HepG2 (cell line): ENCODE measurements at regions not wholly inside any gene's neighbourhood (a gene's known extent, or its start where the extent isn't known, plus 50 kb on each side); places are given as distances from the start of the nearest gene placed in this dataset.

Source experiments
- ATAC-seq: fragments of 200-7000 bp; cut with Tn5 transposase; 3 replicates; pipeline ENCODE4 v1.9.1; 2020; ENCODE audit warnings: mild to moderate bottlenecking, moderate library complexity
- BruUV-seq: library from RNA; stranded (reverse); fragments of 400-500 nt; replicated peaks from 2 replicates; lab custom pipeline; 2021; lab: Mats Ljungman, UMichigan
- CTCF ChIA-PET: fragments of 300-600 bp; formaldehyde crosslinking; extraction: SDS; loops from one replicate; lab custom pipeline; 2021; ENCODE audit warnings: low total read pairs, inconsistent platforms, low intra/inter-chr PET ratio; lab: Yijun Ruan, JAX
- POLR2A ChIA-PET: fragments of 350-600 bp; sonication (Branson Sonifier 250); formaldehyde crosslinking; loops from one replicate; lab custom pipeline; 2020; ENCODE audit warnings: antibody characterized with exemption, inconsistent platforms; lab: Yijun Ruan, JAX
- DNase-seq: peaks from one replicate; pipeline ENCODE4 v3.0.0-alpha.2; 2015; ENCODE audit warnings: low spot score
- FAIRE-seq: peaks from 3 replicates; lab custom pipeline; 2011; peaks lifted over from hg19 to GRCh38; lab: Jason Lieb, UNC
- H2AFZ ChIP-seq: one replicate; pipeline ENCODE4 v1.6.1; 2011; ENCODE audit warnings: low read length, inconsistent platforms
- H3K27ac ChIP-seq: fragments of 300-600 bp; 3 replicates; pipeline ENCODE4 v1.8.0; 2011; ENCODE audit warnings: mixed run types, mild to moderate bottlenecking, mixed read lengths, low read length, inconsistent platforms; ENCODE audit not compliant: insufficient read depth; ENCODE audit errors: extremely low read length
- H3K27me3 ChIP-seq, 2 experiments: fragments of 200-600 bp in 1 of 2; 2 replicates in 1 of 2; 3 replicates in 1 of 2; pipeline versions ENCODE4 v1.6.0 to v1.8.0; 2011; ENCODE audit warnings: low read length in 2 of 2, mild to moderate bottlenecking in 2 of 2, moderate library complexity in 2 of 2, inconsistent platforms in 1 of 2; ENCODE audit not compliant: insufficient read depth in 2 of 2, control insufficient read depth in 1 of 2
- H3K36me3 ChIP-seq, 2 experiments: fragments of 200-600 bp in 1 of 2; replicated peaks in 1 of 2; 2 replicates in 1 of 2; 3 replicates in 1 of 2; pipeline versions ENCODE4 v1.5.1 to v1.8.0; 2011; ENCODE audit warnings: low read length in 2 of 2, inconsistent platforms in 1 of 2; ENCODE audit not compliant: insufficient read depth in 2 of 2, control insufficient read depth in 1 of 2
- H3K4me1 ChIP-seq: 2 replicates; pipeline ENCODE4 v1.5.1; 2012; ENCODE audit warnings: low read length, inconsistent platforms; ENCODE audit not compliant: insufficient read depth
- H3K4me2 ChIP-seq: 2 replicates; pipeline ENCODE4 v1.6.0; 2011; ENCODE audit warnings: low read depth, low read length, inconsistent platforms
- H3K4me3 ChIP-seq, 3 experiments: fragments of 200-600 bp in 1 of 3; sonication (generic), shearing (Covaris generic) in 1 of 3; replicated peaks in 1 of 3; 2 replicates each; pipeline ENCODE4 v1.5.1; 2011 to 2016; ENCODE audit warnings: low read length in 3 of 3, inconsistent platforms in 2 of 3, low read depth in 2 of 3, mild to moderate bottlenecking in 2 of 3, control low read depth in 1 of 3, mixed read lengths in 1 of 3; ENCODE audit not compliant: insufficient read depth in 1 of 3
- H3K79me2 ChIP-seq: one replicate; pipeline ENCODE4 v1.6.1; 2011; ENCODE audit warnings: low read length, inconsistent platforms; ENCODE audit not compliant: insufficient read depth
- H3K9ac ChIP-seq: 2 replicates; pipeline ENCODE4 v1.6.0; 2011; ENCODE audit warnings: mild to moderate bottlenecking, low read depth, low read length, inconsistent platforms; ENCODE audit not compliant: insufficient read depth
- H3K9me3 ChIP-seq: 2 replicates; pipeline ENCODE4 v1.5.1; 2012; ENCODE audit warnings: mild to moderate bottlenecking, low read length
- H4K20me1 ChIP-seq: 2 replicates; pipeline ENCODE4 v1.6.0; 2011; ENCODE audit warnings: inconsistent platforms, mild to moderate bottlenecking, low read length, moderate library complexity; ENCODE audit not compliant: insufficient read depth
- EZH2 ChIP-seq: conservative IDR thresholded peaks from 2 replicates; pipeline ENCODE4 v1.6.1; 2012; ENCODE audit warnings: mild to moderate bottlenecking, low read depth, low read length, moderate library complexity
- GABPA ChIP-seq, 2 experiments: IDR thresholded peaks; 2 replicates each; pipeline ENCODE4 v1.6.1; 2011 to 2016; ENCODE audit warnings: low read depth in 2 of 2, low read length in 1 of 2, missing biosample characterization in 1 of 2, missing genetic modification characterization in 1 of 2
- HNRNPUL1 ChIP-seq: fragments of 200-400 bp; formaldehyde crosslinking; IDR thresholded peaks from 2 replicates; pipeline ENCODE4 v1.6.1; 2017; ENCODE audit warnings: low read depth, mild to moderate bottlenecking, low read length, moderate library complexity
- KLF11 ChIP-seq: IDR thresholded peaks from 2 replicates; pipeline ENCODE4 v1.6.1; 2016; ENCODE audit warnings: missing compliant biosample characterization
- MAFK ChIP-seq, 2 experiments: IDR thresholded peaks in 1 of 2; conservative IDR thresholded peaks in 1 of 2; 2 replicates each; pipeline ENCODE4 v1.6.1; 2011; ENCODE audit warnings: improper control_type of control experiment in 2 of 2, low read length in 2 of 2
- PCBP1 ChIP-seq: fragments of 200-400 bp; formaldehyde crosslinking; IDR thresholded peaks from 2 replicates; pipeline ENCODE4 v1.6.1; 2017; ENCODE audit warnings: mild to moderate bottlenecking, low read depth, low read length, borderline replicate concordance
- SMAD1 ChIP-seq: sonication (generic); formaldehyde crosslinking; IDR thresholded peaks from 2 replicates; pipeline ENCODE4 v1.4.0; 2020; ENCODE audit warnings: missing genetic modification reagents, low read depth, mild to moderate bottlenecking, borderline replicate concordance
- TOPORS ChIP-seq: sonication (generic); formaldehyde crosslinking; IDR thresholded peaks from 2 replicates; pipeline ENCODE4 v1.8.0; 2023; ENCODE audit warnings: mild to moderate bottlenecking, missing genetic modification reagents
- ZBTB34 ChIP-seq: sonication (generic); formaldehyde crosslinking; IDR thresholded peaks from 2 replicates; pipeline ENCODE4 v1.8.0; 2022; ENCODE audit warnings: mild to moderate bottlenecking, missing genetic modification reagents
- ZNF143 ChIP-seq: sonication (generic); formaldehyde crosslinking; IDR thresholded peaks from 2 replicates; pipeline ENCODE4 v1.4.0; 2020; ENCODE audit warnings: missing genetic modification reagents
- ZNF253 ChIP-seq: sonication (generic); formaldehyde crosslinking; IDR thresholded peaks from 2 replicates; pipeline ENCODE4 v1.8.0; 2022; ENCODE audit warnings: mild to moderate bottlenecking, missing genetic modification reagents, borderline replicate concordance
- ZNF598 ChIP-seq: sonication (generic); formaldehyde crosslinking; IDR thresholded peaks from 2 replicates; pipeline ENCODE4 v1.5.1; 2020; ENCODE audit warnings: mild to moderate bottlenecking, missing genetic modification reagents, borderline replicate concordance
- ZNF772 ChIP-seq: sonication (generic); formaldehyde crosslinking; IDR thresholded peaks from 2 replicates; pipeline ENCODE4 v1.5.0; 2020; ENCODE audit warnings: mild to moderate bottlenecking, missing genetic modification reagents
- WGBS: methylation state at CpG from one replicate; pipeline ENCODE4 v1.1.6; 2017; ENCODE audit warnings: low lambda C conversion rate; 5-methylcytosine and 5-hydroxymethylcytosine counted together
- in situ Hi-C: cut with HindIII; loops from 2 replicates; pipeline ENCODE4 v1.10.0; 2017; ENCODE audit warnings: low pct_unique_long_range_greater_than_20kb; ENCODE audit not compliant: extremely low pct_ligation_motif_present
- intact Hi-C: fragments of 100-400 bp; cut with micrococcal nuclease; formaldehyde crosslinking; loops from one replicate; pipeline ENCODE4 v1.10.0; 2022; ENCODE audit not compliant: unreplicated experiment

DNA sequence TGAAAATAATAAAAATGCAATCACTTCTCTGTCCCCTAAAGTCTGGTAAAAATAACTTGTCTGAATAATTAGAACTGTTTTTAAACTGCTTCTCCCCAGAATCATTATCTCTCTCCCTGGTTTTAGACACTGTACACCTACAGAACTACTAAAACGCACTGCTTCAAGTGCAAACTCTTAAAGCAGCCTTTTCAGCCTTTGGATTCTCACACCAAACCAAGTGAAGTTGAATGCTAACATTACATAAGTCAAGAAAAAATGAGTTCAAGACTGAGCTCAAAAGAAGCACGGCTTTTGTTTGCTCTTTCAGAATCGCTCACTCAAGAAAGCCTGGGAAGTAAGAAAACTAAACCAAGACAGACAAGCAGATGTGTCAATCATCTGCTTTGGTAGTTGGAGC lies 188.8 kb downstream of the LSM5 start (continued):
- no peak for TF ChIP-seq ZBTB34
- no peak for TF ChIP-seq HNRNPUL1
- no peak for TF ChIP-seq KLF11
- TF ChIP-seq TOPORS (CRISPR knock-in tag) = no peak
- TF ChIP-seq, all 625 proteins: peak for 0

DNA sequence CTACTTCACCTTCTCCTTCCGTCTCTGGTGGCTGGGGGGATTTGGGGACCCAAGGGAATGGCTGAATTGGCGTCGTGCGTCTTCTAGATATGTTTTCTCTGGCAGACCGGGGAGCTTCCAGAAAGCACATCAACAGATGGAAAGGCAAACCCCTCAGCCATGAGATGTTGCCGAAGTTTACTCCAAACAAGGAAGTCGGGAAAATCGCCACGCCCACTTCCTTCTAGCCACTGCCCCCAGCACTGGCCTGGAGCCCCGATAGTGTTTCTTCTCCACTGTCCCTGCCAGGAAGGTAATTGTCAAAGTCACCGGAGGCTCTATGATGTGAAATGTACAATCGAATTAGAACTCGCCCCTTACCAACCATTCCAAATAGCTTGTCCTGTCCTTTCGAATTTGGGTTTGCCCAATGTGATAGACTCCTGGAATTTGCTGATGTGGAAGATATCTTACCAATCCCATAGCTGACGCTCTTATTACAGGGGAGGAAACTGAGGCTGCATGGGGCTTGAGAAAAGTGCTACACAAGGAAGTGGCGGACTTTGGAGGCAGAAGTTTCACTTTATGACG lies 191.0 kb downstream of the LSM5 start:
- BruUV-seq = no TSS peak
- Histone ChIP-seq H3K4me1 (no peaks in the 10 kb centered on the region), H2AFZ (no peak overlapping the region), H3K27ac (no peak overlapping the region), H3K4me3 (no peak overlapping the region; a peak in 1 of 6 replicates), H4K20me1 (no peaks in the 10 kb centered on the region), H3K4me2 (0 out of 2 replicates have a peak overlapping the region, but pooled peaks have one; percentile 3), H3K36me3 (no peaks in the 10 kb centered on the region), H3K9ac (no peak overlapping the region), H3K79me2 (no peaks in the 10 kb centered on the region), H3K9me3 (no peaks in the 10 kb centered on the region), H3K27me3 (peaks cover 2 to 36% of the 10 kb centered on the region in 2 experiments; a peak in 4 of 5 replicates)
- 18% methylated on average over 15 of the region's 17 CpGs for WGBS
- no peak for DNase-seq
- POLR2A ChIA-PET = no interaction called here
- no peak for ATAC-seq
- CTCF ChIA-PET = no interaction called here
- FAIRE-seq = no peak
- TF ChIP-seq ZNF772 (CRISPR knock-in tag) = no peak
- TF ChIP-seq GABPA (IDR thresholded peaks at IDR 0.05; ENCODE audit: low read depth, low read length) = no peak
- TF ChIP-seq GABPA (CRISPR knock-in tag; IDR thresholded peaks at IDR 0.05; ENCODE audit: low read depth) = no peak
- TF ChIP-seq ZNF253 = no peak
- no peak for TF ChIP-seq SMAD1 (CRISPR knock-in tag)
- no peak for TF ChIP-seq ZNF598 (CRISPR knock-in tag)
- peak; percentile 60; the same call in 1 of the 2 replicates for TF ChIP-seq EZH2
- TF ChIP-seq MAFK (conservative IDR thresholded peaks at IDR 0.05 in 1 of 2, IDR thresholded peaks at IDR 0.05 in 1 of 2; ENCODE audit: low read length in 2 of 2) = peak in 1 of 2 experiments; percentile 30; a peak in 1 of 4 replicates
- TF ChIP-seq ZNF143 (CRISPR knock-in tag) = no peak
- TF ChIP-seq PCBP1 = no peak
- in situ Hi-C loops = no loop called here
- intact Hi-C loops = no loop called here
